Left renal pelvis (tissue), 4 donors: ENCODE measurements at regions not wholly inside any gene's neighbourhood (a gene's known extent, or its start where the extent isn't known, plus 50 kb on each side); places are given as distances from the start of the nearest gene placed in this dataset.
"Not testable (repeated sequence)": the region's sequence is repeated elsewhere in the genome, so short reads cannot be mapped to it uniquely, and the experiment has no call there.

ENCODE experiments used
- DNase-seq, 4 donors: peaks; one replicate each; pipeline ENCODE4 v3.0.0-alpha.2; 2013; ENCODE audit warnings: low read depth in 4 of 4, low spot score in 3 of 4

- DNase-seq, result no peak
These were observed 594.7 kb downstream of the DIPK2A start for GRCh38 chr3:144566320-144566719.

- DNase-seq, result no peak
These were observed 598.0 kb downstream of the DIPK2A start for GRCh38 chr3:144569651-144570050.

- no peak for DNase-seq
These were observed 612.2 kb downstream of the DIPK2A start for GRCh38 chr3:144583871-144584270.

- no peak for DNase-seq
These were observed 613.8 kb downstream of the DIPK2A start for GRCh38 chr3:144585408-144585807.

GRCh38 chr3:144585953-144586352 is 614.3 kb downstream of the DIPK2A start:
- no peak for DNase-seq

GRCh38 chr3:144586382-144586781 is 614.8 kb downstream of the DIPK2A start:
- no peak for DNase-seq

- no peak for DNase-seq
These were observed 619.2 kb downstream of the DIPK2A start for GRCh38 chr3:144590854-144591253.

- no peak for DNase-seq
These were observed 622.3 kb downstream of the DIPK2A start for GRCh38 chr3:144593881-144594280.

- DNase-seq, result not testable (repeated sequence)
These were observed 648.6 kb downstream of the DIPK2A start for GRCh38 chr3:144620236-144620635.

GRCh38 chr3:144622845-144623244 is 651.2 kb downstream of the DIPK2A start:
- DNase-seq, result no peak

- DNase-seq, result no peak
These were observed 653.0 kb downstream of the DIPK2A start for GRCh38 chr3:144624656-144625055.

GRCh38 chr3:144626835-144627234 is 655.2 kb downstream of the DIPK2A start:
- DNase-seq, result no peak

GRCh38 chr3:144629381-144629780 is 657.8 kb downstream of the DIPK2A start:
- DNase-seq, result no peak

- DNase-seq, result no peak
These were observed 665.2 kb downstream of the DIPK2A start for GRCh38 chr3:144636833-144637232.

- no peak for DNase-seq
These were observed 666.4 kb downstream of the DIPK2A start for GRCh38 chr3:144638009-144638408.

GRCh38 chr3:144643771-144644198 is 672.2 kb downstream of the DIPK2A start:
- no peak for DNase-seq

- DNase-seq, result no peak
These were observed 673.7 kb downstream of the DIPK2A start for GRCh38 chr3:144645300-144645699.

GRCh38 chr3:144650380-144650779 is 678.8 kb downstream of the DIPK2A start:
- DNase-seq, result no peak

- DNase-seq, result no peak
These were observed 681.0 kb downstream of the DIPK2A start for GRCh38 chr3:144652573-144652972.

GRCh38 chr3:144655423-144655822 is 683.8 kb downstream of the DIPK2A start:
- DNase-seq, result no peak

GRCh38 chr3:144660186-144660585 is 688.6 kb downstream of the DIPK2A start:
- no peak for DNase-seq

- no peak for DNase-seq
These were observed 691.1 kb downstream of the DIPK2A start for GRCh38 chr3:144662729-144663128.
